IMR-90 (cell line): ENCODE measurements at regions not wholly inside any gene's neighbourhood (a gene's known extent, or its start where the extent isn't known, plus 50 kb on each side); places are given as distances from the start of the nearest gene placed in this dataset.

Experiments
- ATAC-seq: fragments of 200-7000 bp; cut with Tn5 transposase; 2 replicates; pipeline ENCODE4 v1.9.1; 2020; ENCODE audit warnings: low read depth, mild to moderate bottlenecking, moderate library complexity
- BruUV-seq: library from RNA; stranded (reverse); fragments of 400-500 nt; replicated peaks from 2 replicates; lab custom pipeline; 2021; lab: Mats Ljungman, UMichigan
- CTCF ChIA-PET: fragments of 300-600 bp; formaldehyde crosslinking; extraction: SDS; loops from one replicate; lab custom pipeline; 2021; ENCODE audit warnings: antibody characterized with exemption; lab: Yijun Ruan, JAX
- POLR2A ChIA-PET: fragments of 300-600 bp; sonication (Branson Sonifier 250); formaldehyde crosslinking; loops from one replicate; lab custom pipeline; 2022; ENCODE audit warnings: antibody characterized with exemption; ENCODE audit not compliant: unreplicated experiment; lab: Charles Lee
- DNase-seq: peaks from one replicate; pipeline ENCODE4 v3.0.0; 2013
- H2AFZ ChIP-seq: replicated peaks from 2 replicates; pipeline ENCODE3; 2013; ENCODE audit warnings: low read length, mild to moderate bottlenecking; ENCODE audit not compliant: poor library complexity
- H2AK5ac ChIP-seq: 2 replicates; pipeline ENCODE4 v1.6.1; 2013; ENCODE audit warnings: low read depth, low read length, inconsistent platforms
- H2AK9ac ChIP-seq: replicated peaks from 2 replicates; pipeline ENCODE3; 2013; ENCODE audit warnings: mild to moderate bottlenecking, low read depth, low read length, moderate library complexity; ENCODE audit not compliant: poor library complexity
- H2BK120ac ChIP-seq: 2 replicates; pipeline ENCODE4 v1.6.1; 2013; ENCODE audit warnings: low read depth, low read length, inconsistent platforms
- H2BK15ac ChIP-seq: 3 replicates; pipeline ENCODE4 v1.6.1; 2013; ENCODE audit warnings: low read depth, low read length, inconsistent platforms
- H2BK20ac ChIP-seq: 2 replicates; pipeline ENCODE4 v1.6.1; 2013; ENCODE audit warnings: low read depth, mild to moderate bottlenecking, inconsistent platforms, low read length, moderate library complexity
- H2BK5ac ChIP-seq: 2 replicates; pipeline ENCODE4 v1.6.1; 2013; ENCODE audit warnings: mild to moderate bottlenecking, low read depth, low read length, inconsistent platforms; ENCODE audit not compliant: poor library complexity, severe bottlenecking
- H3K14ac ChIP-seq: replicated peaks from 2 replicates; pipeline ENCODE4 v1.6.1; 2013; ENCODE audit warnings: low read depth, low read length, inconsistent platforms
- H3K18ac ChIP-seq: 2 replicates; pipeline ENCODE4 v1.6.1; 2013; ENCODE audit warnings: low read depth, low read length, control low read depth
- H3K23ac ChIP-seq: 2 replicates; pipeline ENCODE4 v1.6.1; 2013; ENCODE audit warnings: low read depth, low read length, inconsistent platforms
- H3K27ac ChIP-seq: 2 replicates; pipeline ENCODE4 v1.5.1; 2013; ENCODE audit warnings: mild to moderate bottlenecking, control low read depth, low read length; ENCODE audit not compliant: insufficient read depth
- H3K27me3 ChIP-seq: 2 replicates; pipeline ENCODE4 v1.6.1; 2013; ENCODE audit warnings: low read length; ENCODE audit not compliant: control insufficient read depth, insufficient read depth
- H3K36me3 ChIP-seq: 2 replicates; pipeline ENCODE4 v1.6.1; 2013; ENCODE audit warnings: low read length, mixed read lengths; ENCODE audit not compliant: control insufficient read depth, insufficient read depth
- H3K4ac ChIP-seq: 2 replicates; pipeline ENCODE4 v1.6.1; 2013; ENCODE audit warnings: low read depth, low read length, inconsistent platforms
- H3K4me1 ChIP-seq: 2 replicates; pipeline ENCODE4 v1.6.1; 2013; ENCODE audit warnings: low read length, mixed read lengths; ENCODE audit not compliant: control insufficient read depth, insufficient read depth
- H3K4me2 ChIP-seq: 2 replicates; pipeline ENCODE4 v1.6.1; 2013; ENCODE audit warnings: low read depth, mild to moderate bottlenecking, control low read depth, low read length, moderate library complexity
- H3K4me3 ChIP-seq: 2 replicates; pipeline ENCODE4 v1.5.1; 2013; ENCODE audit warnings: low read depth, mild to moderate bottlenecking, control low read depth, low read length, moderate library complexity; ENCODE audit not compliant: insufficient read depth
- H3K56ac ChIP-seq: 2 replicates; pipeline ENCODE4 v1.6.1; 2013; ENCODE audit warnings: low read length, inconsistent platforms; ENCODE audit not compliant: insufficient read depth; ENCODE audit errors: extremely low read depth
- H3K79me1 ChIP-seq, 2 experiments: 2 replicates each; pipeline ENCODE4 v1.6.1; 2013; ENCODE audit warnings: low read length in 2 of 2, inconsistent platforms in 1 of 2, low read depth in 1 of 2
- H3K9ac ChIP-seq: 2 replicates; pipeline ENCODE4 v1.6.1; 2013; ENCODE audit warnings: low read depth, low read length, control low read depth
- H3K9me1 ChIP-seq: 2 replicates; pipeline ENCODE4 v1.6.1; 2013; ENCODE audit warnings: low read length, inconsistent platforms; ENCODE audit not compliant: insufficient read depth
- H3K9me3 ChIP-seq: 2 replicates; pipeline ENCODE4 v1.6.1; 2013; ENCODE audit warnings: low read length; ENCODE audit not compliant: control insufficient read depth, insufficient read depth
- H4K20me1 ChIP-seq: 2 replicates; pipeline ENCODE4 v1.6.1; 2013; ENCODE audit warnings: low read length, inconsistent platforms; ENCODE audit not compliant: insufficient read depth
- H4K5ac ChIP-seq: 2 replicates; pipeline ENCODE4 v1.6.1; 2013; ENCODE audit warnings: mild to moderate bottlenecking, low read depth, low read length, control low read depth
- H4K8ac ChIP-seq, 2 experiments: 2 replicates each; pipeline ENCODE4 v1.6.1; 2013; ENCODE audit warnings: low read depth in 2 of 2, low read length in 2 of 2, control low read depth in 1 of 2, inconsistent platforms in 1 of 2
- H4K91ac ChIP-seq: 2 replicates; pipeline ENCODE4 v1.6.1; 2013; ENCODE audit warnings: low read depth, low read length, inconsistent platforms; ENCODE audit not compliant: insufficient read depth
- BHLHE40 ChIP-seq: fragments of 150-350 bp; IDR thresholded peaks from 2 replicates; pipeline ENCODE4 v1.6.1; 2016; ENCODE audit warnings: mild to moderate bottlenecking, low read depth, low read length
- CEBPB ChIP-seq: IDR thresholded peaks from 2 replicates; pipeline ENCODE4 v1.6.1; 2012; ENCODE audit warnings: low read depth, low read length, improper control_type of control experiment
- CHD1 ChIP-seq: IDR thresholded peaks from 2 replicates; pipeline ENCODE4 v1.6.1; 2012; ENCODE audit warnings: low read depth, low read length, improper control_type of control experiment
- CTCF ChIP-seq: conservative IDR thresholded peaks from 2 replicates; pipeline ENCODE4 v1.5.1; 2012; ENCODE audit warnings: mild to moderate bottlenecking, low read depth, low read length, improper control_type of control experiment
- FOS ChIP-seq: fragments of 150-350 bp; IDR thresholded peaks from 2 replicates; pipeline ENCODE4 v1.6.1; 2016; ENCODE audit warnings: low read depth, low read length
- MAFK ChIP-seq: IDR thresholded peaks from 2 replicates; pipeline ENCODE4 v1.6.1; 2012; ENCODE audit warnings: low read depth, low read length, improper control_type of control experiment
- MAZ ChIP-seq: IDR thresholded peaks from 2 replicates; pipeline ENCODE4 v1.6.1; 2012; ENCODE audit warnings: low read depth, mild to moderate bottlenecking, low read length, improper control_type of control experiment, moderate library complexity, borderline replicate concordance
- MXI1 ChIP-seq: IDR thresholded peaks from 2 replicates; pipeline ENCODE4 v1.6.1; 2012; ENCODE audit warnings: low read depth, mild to moderate bottlenecking, low read length, moderate library complexity, borderline replicate concordance
- NFE2L2 ChIP-seq: fragments of 150-350 bp; IDR thresholded peaks from 2 replicates; pipeline ENCODE4 v1.6.1; 2016; ENCODE audit warnings: low read depth, mild to moderate bottlenecking, low read length
- POLR2A ChIP-seq: IDR thresholded peaks from 2 replicates; pipeline ENCODE4 v1.6.1; 2012; ENCODE audit warnings: mild to moderate bottlenecking, low read depth, low read length
- RAD21 ChIP-seq: IDR thresholded peaks from 2 replicates; pipeline ENCODE4 v1.6.1; 2012; ENCODE audit warnings: low read length, improper control_type of control experiment
- RCOR1 ChIP-seq: IDR thresholded peaks from 2 replicates; pipeline ENCODE4 v1.6.1; 2012; ENCODE audit warnings: mild to moderate bottlenecking, low read length, improper control_type of control experiment; ENCODE audit not compliant: insufficient replicate concordance
- RFX5 ChIP-seq: IDR thresholded peaks from 2 replicates; pipeline ENCODE4 v1.8.0; 2012; ENCODE audit warnings: low read depth, mild to moderate bottlenecking, low read length, moderate library complexity
- SMC3 ChIP-seq: fragments of 150-350 bp; IDR thresholded peaks from 2 replicates; pipeline ENCODE4 v1.6.1; 2016; ENCODE audit warnings: low read depth, mild to moderate bottlenecking, antibody characterized with exemption, low read length, moderate library complexity
- WGBS, 2 experiments: methylation state at CpG; one replicate each; pipeline versions ENCODE4 v1.1.5 to v1.1.7; 2013; ENCODE audit warnings: missing lambda C conversion rate in 2 of 2; ENCODE audit not compliant: insufficient read length in 1 of 2; ENCODE audit errors: extremely low coverage in 2 of 2; 5-methylcytosine and 5-hydroxymethylcytosine counted together
- dilution Hi-C: fragments of 300-500 bp; cut with HindIII; formaldehyde crosslinking; loops from one replicate; pipeline ENCODE4 v1.14.3; 2018; ENCODE audit warnings: low sequenced_read_pairs; ENCODE audit not compliant: unreplicated experiment
- in situ Hi-C: fragments of 300-500 bp; cut with MboI; formaldehyde crosslinking; loops from 3 replicates; pipeline ENCODE4 v1.14.3; 2019; ENCODE audit warnings: low sequenced_read_pairs, inconsistent platforms, mixed read lengths
- intact Hi-C: fragments of 100-400 bp; cut with micrococcal nuclease; formaldehyde crosslinking; loops from 2 replicates; pipeline ENCODE4 v1.10.0; 2022
- TF ChIP-seq, protein P1 (sequence below): fragments of 150-350 bp; IDR thresholded peaks from 2 replicates; pipeline ENCODE4 v1.6.1; 2017; ENCODE audit warnings: mild to moderate bottlenecking, antibody characterized with exemption, low read length, low read depth
- TF ChIP-seq, protein P2 (sequence below): fragments of 150-350 bp; IDR thresholded peaks from 2 replicates; pipeline ENCODE4 v1.6.1; 2016; ENCODE audit warnings: low read depth, mild to moderate bottlenecking, low read length, moderate library complexity, borderline replicate concordance

GRCh38 chr2:397926-398325 is 110.0 kb upstream of the ALKAL2 start:
- Histone ChIP-seq H2AK5ac (no peak overlapping the region), H3K9me3 (peaks cover 36% of the 10 kb centered on the region), H3K27me3 (no peaks in the 10 kb centered on the region), H4K91ac (no peak overlapping the region), H3K56ac (no peak overlapping the region), H3K23ac (no peak overlapping the region), H3K36me3 (no peaks in the 10 kb centered on the region), H3K4me3 (no peak overlapping the region), H2BK15ac (no peak overlapping the region), H2BK120ac (no peak overlapping the region), H3K9me1 (no peaks in the 10 kb centered on the region), H3K18ac (no peak overlapping the region), H3K9ac (no peak overlapping the region), H4K8ac (no peak overlapping the region), H3K14ac (no peak overlapping the region), H4K5ac (no peak overlapping the region), H2AK9ac (no peak overlapping the region), H3K79me1 (no peaks in the 10 kb centered on the region), H4K20me1 (no peaks in the 10 kb centered on the region), H3K4me2 (no peak overlapping the region), H3K27ac (no peak overlapping the region), H3K4me1 (no peaks in the 10 kb centered on the region), H3K4ac (no peak overlapping the region), H2BK5ac (no peak overlapping the region), H2BK20ac (no peak overlapping the region), H2AFZ (no peak overlapping the region)
- WGBS, 2 experiments, result 81% methylated on average over 8 of the region's 9 CpGs; no CpG with 5 or more reads in 1 of the 2 experiments
- in situ Hi-C loops (no loop called here), dilution Hi-C loops (no loop called here), intact Hi-C loops (no loop called here)
- ATAC-seq (no peak), DNase-seq (no peak)
- POLR2A ChIA-PET, result no interaction called here
- no TSS peak for BruUV-seq
- CTCF ChIA-PET, result no interaction called here
- TF ChIP-seq SMC3 (no peak), MAFK (no peak), FOS (no peak), POLR2A (no peak), RAD21 (no peak), BHLHE40 (no peak), NFE2L2 (no peak), MAZ (no peak), RCOR1 (no peak), CHD1 (no peak), MXI1 (no peak), CTCF (no peak), CEBPB (no peak), RFX5 (no peak)
- TF ChIP-seq, protein P1, sequence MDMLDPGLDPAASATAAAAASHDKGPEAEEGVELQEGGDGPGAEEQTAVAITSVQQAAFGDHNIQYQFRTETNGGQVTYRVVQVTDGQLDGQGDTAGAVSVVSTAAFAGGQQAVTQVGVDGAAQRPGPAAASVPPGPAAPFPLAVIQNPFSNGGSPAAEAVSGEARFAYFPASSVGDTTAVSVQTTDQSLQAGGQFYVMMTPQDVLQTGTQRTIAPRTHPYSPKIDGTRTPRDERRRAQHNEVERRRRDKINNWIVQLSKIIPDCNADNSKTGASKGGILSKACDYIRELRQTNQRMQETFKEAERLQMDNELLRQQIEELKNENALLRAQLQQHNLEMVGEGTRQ, result no peak
- TF ChIP-seq, protein P2, sequence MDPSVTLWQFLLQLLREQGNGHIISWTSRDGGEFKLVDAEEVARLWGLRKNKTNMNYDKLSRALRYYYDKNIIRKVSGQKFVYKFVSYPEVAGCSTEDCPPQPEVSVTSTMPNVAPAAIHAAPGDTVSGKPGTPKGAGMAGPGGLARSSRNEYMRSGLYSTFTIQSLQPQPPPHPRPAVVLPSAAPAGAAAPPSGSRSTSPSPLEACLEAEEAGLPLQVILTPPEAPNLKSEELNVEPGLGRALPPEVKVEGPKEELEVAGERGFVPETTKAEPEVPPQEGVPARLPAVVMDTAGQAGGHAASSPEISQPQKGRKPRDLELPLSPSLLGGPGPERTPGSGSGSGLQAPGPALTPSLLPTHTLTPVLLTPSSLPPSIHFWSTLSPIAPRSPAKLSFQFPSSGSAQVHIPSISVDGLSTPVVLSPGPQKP, result no peak
